ENCODE measurements at regions not wholly inside any gene's neighbourhood (a gene's known extent, or its start where the extent isn't known, plus 50 kb on each side); places are given as distances from the start of the nearest gene placed in this dataset.

- Histone ChIP-seq H3K27ac (ENCODE audit: low read depth, low read length) (no peak overlapping the region), H3K4me2 (ENCODE audit: low read length) (no peak overlapping the region), H3K27me3 (ENCODE audit: insufficient read depth, low read length) (peaks cover 3% of the 10 kb centered on the region; the same call in 1 of the 2 replicates), H3K9me2 (ENCODE audit: insufficient read depth) (no peaks in the 10 kb centered on the region), H3K4me1 (ENCODE audit: control insufficient read depth in 1 of 2, insufficient read depth in 2 of 2, low read length in 2 of 2) (no peaks in the 10 kb centered on the region), H3K9ac (ENCODE audit: low read length) (no peak overlapping the region), H2AFZ (ENCODE audit: low read depth, low read length, poor library complexity, severe bottlenecking) (no peak overlapping the region), H3K4me3 (replicated peaks in 1 of 2; ENCODE audit: low read depth in 1 of 2, low read length in 2 of 2) (no peak overlapping the region), H3K9me3 (ENCODE audit: control insufficient read depth in 1 of 2, insufficient read depth in 1 of 2, low read depth in 1 of 2, low read length in 2 of 2) (no peaks in the 10 kb centered on the region), H3K79me2 (ENCODE audit: insufficient read depth, low read length) (no peaks in the 10 kb centered on the region), H4K20me1 (ENCODE audit: insufficient read depth) (no peaks in the 10 kb centered on the region), H3K36me3 (ENCODE audit: control insufficient read depth in 1 of 2, insufficient read depth in 2 of 2, low read length in 2 of 2) (no peaks in the 10 kb centered on the region)
- intact Hi-C loops (cut with micrococcal nuclease), result no loop called here
- BruUV-seq (replicated peaks), result no TSS peak
- POLR2A ChIA-PET, result no interaction called here
- RAD21 ChIA-PET (ENCODE audit: low non-redundant PET in 1 of 2, low total read pairs in 2 of 2, uncharacterized antibody in 2 of 2, unreplicated experiment in 2 of 2), result no interaction called here
- CTCF ChIA-PET, result no interaction called here
- no peak for DNase-seq (ENCODE audit: low read depth, low spot score)
- ATAC-seq, result no peak
- no peak for TF ChIP-seq TCF7L2 (IDR thresholded peaks at IDR 0.05; ENCODE audit: borderline replicate concordance, extremely low read depth, insufficient read depth, insufficient read length)
- TF ChIP-seq SIN3A (IDR thresholded peaks at IDR 0.05; ENCODE audit: low read depth), result no peak
- TF ChIP-seq CEBPB (IDR thresholded peaks at IDR 0.05; ENCODE audit: low read depth), result no peak
- no peak for TF ChIP-seq EZH2 (IDR thresholded peaks at IDR 0.05)
- no peak for TF ChIP-seq FOSL1 (IDR thresholded peaks at IDR 0.05; ENCODE audit: low read depth)
- no peak for TF ChIP-seq SRF (IDR thresholded peaks at IDR 0.05; ENCODE audit: low read depth)
- TF ChIP-seq ATF3 (IDR thresholded peaks at IDR 0.05), result no peak
- no peak for TF ChIP-seq EZH2phosphoT487 (IDR thresholded peaks at IDR 0.05; ENCODE audit: borderline replicate concordance)
- TF ChIP-seq CTCF (IDR thresholded peaks at IDR 0.05 in 2 of 3, conservative IDR thresholded peaks at IDR 0.05 in 1 of 3; ENCODE audit: borderline replicate concordance in 1 of 3, insufficient read depth in 1 of 3, low read depth in 2 of 3, low read length in 2 of 3), result no peak
- no peak for TF ChIP-seq ZNF274 (IDR thresholded peaks at IDR 0.05; ENCODE audit: low read depth, low read length)
- TF ChIP-seq SP1 (IDR thresholded peaks at IDR 0.05; ENCODE audit: low read depth), result no peak
- no peak for TF ChIP-seq YY1 (IDR thresholded peaks at IDR 0.05; ENCODE audit: extremely low read depth, insufficient replicate concordance, low read depth, low read length)
- TF ChIP-seq, protein P1, sequence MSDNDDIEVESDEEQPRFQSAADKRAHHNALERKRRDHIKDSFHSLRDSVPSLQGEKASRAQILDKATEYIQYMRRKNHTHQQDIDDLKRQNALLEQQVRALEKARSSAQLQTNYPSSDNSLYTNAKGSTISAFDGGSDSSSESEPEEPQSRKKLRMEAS (IDR thresholded peaks at IDR 0.05), result no peak
- no peak for TF ChIP-seq RAD21 (IDR thresholded peaks at IDR 0.05; ENCODE audit: low read depth)
- no peak for TF ChIP-seq ELF1 (IDR thresholded peaks at IDR 0.05; ENCODE audit: borderline replicate concordance, low read depth)
- TF ChIP-seq POLR2A (IDR thresholded peaks at IDR 0.05; ENCODE audit: borderline replicate concordance, extremely low read depth, insufficient read depth, insufficient read length), result no peak
These were observed 243.7 kb upstream of the BMPER start for GRCh38 chr7:33661430-33662160.

Measured in HCT116 (cell line).